Gastrocnemius medialis (tissue), 4 donors: ENCODE measurements at regions not wholly inside any gene's neighbourhood (a gene's known extent, or its start where the extent isn't known, plus 50 kb on each side); places are given as distances from the start of the nearest gene placed in this dataset.

Source experiments
- ATAC-seq, 2 donors: fragments of 150-250 bp; one replicate each; pipeline ENCODE4 v1.9.1; 2016
- DNase-seq, 2 donors: peaks; one replicate each; pipeline ENCODE4 v3.0.0-alpha.2; 2019
- H3K27ac ChIP-seq, 4 donors: fragments of 200-600 bp; sonication (generic); 1 replicate in 1 of 4; 2 replicates in 3 of 4; pipeline ENCODE4 v1.5.1; 2016 to 2018; ENCODE audit warnings: mild to moderate bottlenecking in 2 of 4, moderate library complexity in 1 of 4
- H3K27me3 ChIP-seq, 3 donors: fragments of 200-600 bp; sonication (generic) in 2 of 3; 1 replicate in 1 of 3; 2 replicates in 2 of 3; pipeline versions ENCODE4 v1.5.1 to v1.6.0; 2016 to 2019; ENCODE audit warnings: mild to moderate bottlenecking in 1 of 3, moderate library complexity in 1 of 3
- H3K36me3 ChIP-seq, 2 donors: fragments of 200-600 bp; sonication (generic) in 1 of 2; one replicate each; pipeline ENCODE4 v1.5.1; 2017 to 2018
- H3K4me1 ChIP-seq, 2 donors: fragments of 200-600 bp; sonication (generic) in 1 of 2; one replicate each; pipeline ENCODE4 v1.5.1; 2016 to 2017; ENCODE audit warnings: mild to moderate bottlenecking in 2 of 2
- H3K4me3 ChIP-seq, 4 donors: fragments of 200-600 bp; sonication (generic) in 3 of 4; 1 replicate in 1 of 4; 2 replicates in 3 of 4; pipeline ENCODE4 v1.5.1; 2016 to 2019; ENCODE audit warnings: mild to moderate bottlenecking in 2 of 4
- H3K9me3 ChIP-seq, 3 donors: fragments of 200-600 bp; sonication (generic) in 2 of 3; 1 replicate in 1 of 3; 2 replicates in 2 of 3; pipeline ENCODE4 v1.5.1; 2016 to 2019
- CTCF ChIP-seq, 5 experiments: fragments of 450-650 bp in 3 of 5; fragments of 200-600 bp in 2 of 5; sonication (generic) in 2 of 5; IDR thresholded peaks in 4 of 5; conservative IDR thresholded peaks in 1 of 5; 1 replicate in 4 of 5; 2 replicates in 1 of 5; pipeline ENCODE4 v1.5.1; 2016 to 2019; ENCODE audit warnings: antibody characterized with exemption in 5 of 5, mild to moderate bottlenecking in 3 of 5, moderate library complexity in 3 of 5
- POLR2A ChIP-seq, 2 donors: fragments of 450-650 bp; IDR thresholded peaks; one replicate each; pipeline ENCODE4 v1.6.1; 2017; ENCODE audit warnings: antibody characterized with exemption in 2 of 2, mild to moderate bottlenecking in 2 of 2, moderate library complexity in 2 of 2
- in situ Hi-C, 4 donors: fragments of 200-750 bp; cut with MboI; loops; one replicate each; pipeline versions ENCODE4 v1.15.0 to v1.8.0; 2017; ENCODE audit warnings: low sequenced_read_pairs in 4 of 4
- intact Hi-C: fragments of 100-400 bp; cut with DNase I; formaldehyde crosslinking; loops from one replicate; pipeline ENCODE4 v1.15.1; 2023; ENCODE audit warnings: low total_unique reads

- H3K36me3 ChIP-seq = no peaks in the 10 kb centered on the region
- no peak overlapping the region for H3K4me3 ChIP-seq
- DNase-seq = no peak
- intact Hi-C loops = no loop called here
- no peak for TF ChIP-seq CTCF (IDR thresholded peaks at IDR 0.05 in 4 of 5, conservative IDR thresholded peaks at IDR 0.05 in 1 of 5)
- in situ Hi-C loops = no loop called here
- no peaks in the 10 kb centered on the region for H3K27me3 ChIP-seq
- no peaks in the 10 kb centered on the region for H3K4me1 ChIP-seq
- ATAC-seq = no peak
- no peaks in the 10 kb centered on the region for H3K9me3 ChIP-seq
- no peak overlapping the region for H3K27ac ChIP-seq
Measured at GRCh38 chr5:159640921-159641320, 275.4 kb upstream of the ADRA1B start.

GRCh38 chr5:159641371-159642039 lies 274.8 kb upstream of the ADRA1B start:
- DNase-seq (no peak), ATAC-seq (no peak)
- H3K4me3 ChIP-seq = no peak overlapping the region
- no peaks in the 10 kb centered on the region for H3K4me1 ChIP-seq
- no peaks in the 10 kb centered on the region for H3K27me3 ChIP-seq
- no peak overlapping the region for H3K27ac ChIP-seq
- no peaks in the 10 kb centered on the region for H3K36me3 ChIP-seq
- no peak for TF ChIP-seq CTCF (IDR thresholded peaks at IDR 0.05 in 4 of 5, conservative IDR thresholded peaks at IDR 0.05 in 1 of 5)
- TF ChIP-seq POLR2A (IDR thresholded peaks at IDR 0.05) = no peak
- intact Hi-C loops = no loop called here
- in situ Hi-C loops = no loop called here
- H3K9me3 ChIP-seq = no peaks in the 10 kb centered on the region

- Histone ChIP-seq H3K36me3 (no peaks in the 10 kb centered on the region), H3K9me3 (no peaks in the 10 kb centered on the region), H3K27me3 (no peaks in the 10 kb centered on the region), H3K4me3 (no peak overlapping the region), H3K4me1 (no peaks in the 10 kb centered on the region), H3K27ac (no peak overlapping the region)
- in situ Hi-C loops = no loop called here
- intact Hi-C loops = no loop called here
- ATAC-seq (no peak), DNase-seq (no peak)
- TF ChIP-seq POLR2A (IDR thresholded peaks at IDR 0.05) = no peak
- no peak for TF ChIP-seq CTCF (IDR thresholded peaks at IDR 0.05 in 4 of 5, conservative IDR thresholded peaks at IDR 0.05 in 1 of 5)
Measured at GRCh38 chr5:159642379-159642778, 273.9 kb upstream of the ADRA1B start.

GRCh38 chr5:159644053-159644452 lies 272.2 kb upstream of the ADRA1B start:
- in situ Hi-C loops (no loop called here), intact Hi-C loops (no loop called here)
- no peak for ATAC-seq
- no peaks in the 10 kb centered on the region for H3K36me3 ChIP-seq
- TF ChIP-seq POLR2A (IDR thresholded peaks at IDR 0.05) (no peak), CTCF (IDR thresholded peaks at IDR 0.05 in 4 of 5, conservative IDR thresholded peaks at IDR 0.05 in 1 of 5) (no peak)
- DNase-seq = no peak
- no peaks in the 10 kb centered on the region for H3K27me3 ChIP-seq
- H3K9me3 ChIP-seq = no peaks in the 10 kb centered on the region
- H3K4me3 ChIP-seq = no peak overlapping the region
- no peak overlapping the region for H3K27ac ChIP-seq
- H3K4me1 ChIP-seq = no peaks in the 10 kb centered on the region
